A673 (cell line): ENCODE measurements at regions not wholly inside any gene's neighbourhood (a gene's known extent, or its start where the extent isn't known, plus 50 kb on each side); places are given as distances from the start of the nearest gene placed in this dataset.

ENCODE experiments used
- CTCF ChIP-seq: fragments of 300-800, 200-600 bp; sonication (generic); conservative IDR thresholded peaks from 2 replicates; pipeline ENCODE4 v1.5.1; 2017; ENCODE audit warnings: low read depth, mild to moderate bottlenecking, antibody characterized with exemption, low read length, moderate library complexity, mixed read lengths
- EZH2 ChIP-seq: fragments of 200-600 bp; sonication (generic); IDR thresholded peaks from 2 replicates; pipeline ENCODE4 v1.6.1; 2017; ENCODE audit warnings: borderline replicate concordance, low read depth, mild to moderate bottlenecking, mixed read lengths, antibody characterized with exemption, low read length; ENCODE audit not compliant: poor library complexity, severe bottlenecking

- no peak for TF ChIP-seq CTCF
- no peak for TF ChIP-seq EZH2
Observed at GRCh38 chr12:114848666-114849065, 164.7 kb upstream of the TBX3 start.
